ENCODE measurements at regions not wholly inside any gene's neighbourhood (a gene's known extent, or its start where the extent isn't known, plus 50 kb on each side); places are given as distances from the start of the nearest gene placed in this dataset.

DNA sequence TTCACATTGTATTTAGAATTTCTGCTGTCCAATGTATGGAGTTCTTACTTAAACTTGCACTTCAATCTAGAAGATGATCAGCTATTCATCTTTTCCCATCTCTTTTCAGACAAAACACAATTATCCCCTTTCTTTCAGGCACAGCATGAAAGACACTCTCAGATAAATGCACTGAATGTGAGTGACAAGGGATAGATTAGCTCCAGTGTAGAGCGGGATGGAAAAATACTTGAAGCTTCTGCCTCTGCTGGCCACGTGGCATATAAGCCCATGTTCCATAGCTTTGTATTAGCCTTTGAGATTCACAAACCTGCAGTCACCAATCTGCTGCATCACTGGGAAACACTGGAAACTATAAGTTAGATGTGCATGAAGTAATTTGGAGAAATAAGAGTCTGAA, 162.2 kb upstream of the FAM3C start:
- no peaks in the 10 kb centered on the region for H3K9me3 ChIP-seq
- no peaks in the 10 kb centered on the region for H3K36me3 ChIP-seq
- TF ChIP-seq CTCF (IDR thresholded peaks at IDR 0.05) = no peak
- TF ChIP-seq POLR2A (IDR thresholded peaks at IDR 0.05) = no peak
- H3K4me3 ChIP-seq = no peak overlapping the region
- H3K27me3 ChIP-seq = no peaks in the 10 kb centered on the region
- no peaks in the 10 kb centered on the region for H3K4me1 ChIP-seq
- no peak for DNase-seq
- no peak overlapping the region for H3K27ac ChIP-seq

GRCh38 chr7:121557034-121557892, 161.2 kb upstream of the FAM3C start:
- peak in 1 of 3 donors; percentile 39 for DNase-seq
- no peaks in the 10 kb centered on the region for H3K9me3 ChIP-seq
- peak in 1 of 6 experiments; percentile 3 for TF ChIP-seq CTCF (IDR thresholded peaks at IDR 0.05)
- TF ChIP-seq POLR2A (IDR thresholded peaks at IDR 0.05) = no peak
- no peak overlapping the region for H3K4me3 ChIP-seq
- H3K27me3 ChIP-seq = no peaks in the 10 kb centered on the region
- no peaks in the 10 kb centered on the region for H3K36me3 ChIP-seq
- H3K27ac ChIP-seq = peak overlapping the region in 1 of 4 donors; percentile 48
- H3K4me1 ChIP-seq = no peaks in the 10 kb centered on the region

- no peak overlapping the region for H3K4me3 ChIP-seq
- no peak for DNase-seq
Measured at GRCh38 chr7:121555558-121555957, 159.4 kb upstream of the FAM3C start.

DNA sequence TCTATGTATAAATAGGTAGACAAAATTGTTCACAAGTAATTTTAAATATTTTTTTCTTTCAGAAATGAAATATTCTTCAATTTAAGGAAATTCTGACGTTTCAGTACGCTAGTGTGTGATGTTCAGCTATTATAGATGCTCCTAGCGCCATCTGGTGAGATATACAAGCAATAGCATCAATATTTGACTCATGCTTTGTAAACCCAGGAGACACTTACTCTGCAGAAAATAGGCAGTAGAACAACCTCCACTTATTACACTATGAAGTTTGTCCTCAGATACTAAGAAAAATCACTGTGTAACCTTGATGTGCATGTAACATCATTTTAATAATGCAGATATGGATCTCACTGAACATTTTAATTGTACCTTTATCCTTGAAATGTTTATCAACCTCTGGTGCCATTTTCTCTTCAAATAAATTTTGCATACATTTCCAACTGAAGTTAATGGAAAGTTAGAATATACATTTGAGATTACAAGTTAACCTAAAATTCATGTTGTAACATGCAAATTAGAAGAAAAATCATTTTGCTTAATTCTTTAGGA, 151.5 kb upstream of the FAM3C start:
- no peaks in the 10 kb centered on the region for H3K27me3 ChIP-seq

More at GRCh38 chr7:121555558-121555957, 159.4 kb upstream of the FAM3C start:
- Histone ChIP-seq H3K4me1 (no peaks in the 10 kb centered on the region), H3K9me3 (no peaks in the 10 kb centered on the region), H3K27me3 (no peaks in the 10 kb centered on the region), H3K27ac (no peak overlapping the region), H3K36me3 (no peaks in the 10 kb centered on the region)
- TF ChIP-seq POLR2A (IDR thresholded peaks at IDR 0.05) = no peak
- no peak for TF ChIP-seq CTCF (IDR thresholded peaks at IDR 0.05)

More for the DNA sequence above, 151.5 kb upstream of the FAM3C start:
- H3K4me3 ChIP-seq = no peak overlapping the region
- TF ChIP-seq POLR2A (IDR thresholded peaks at IDR 0.05) (no peak), CTCF (IDR thresholded peaks at IDR 0.05) (peak; percentile 31 to 95 (median 82))
- DNase-seq = no peak
- no peaks in the 10 kb centered on the region for H3K9me3 ChIP-seq
- H3K4me1 ChIP-seq = peaks cover 0 to 2% (median 0%) of the 10 kb centered on the region in 4 donors
- no peak overlapping the region for H3K27ac ChIP-seq
- no peaks in the 10 kb centered on the region for H3K36me3 ChIP-seq

Data from Peyer's patch (tissue), 4 donors.